ENCODE measurements at regions not wholly inside any gene's neighbourhood (a gene's known extent, or its start where the extent isn't known, plus 50 kb on each side); places are given as distances from the start of the nearest gene placed in this dataset.

GRCh38 chr2:83528767-83529166 lies 930.3 kb downstream of the SUCLG1 start (continued):
- TF ChIP-seq CHD7 (IDR thresholded peaks at IDR 0.05; ENCODE audit: low read depth, low read length) = no peak
- no peak for TF ChIP-seq MCM2 (IDR thresholded peaks at IDR 0.05; ENCODE audit: low read depth)
- no peak for TF ChIP-seq ZEB2 (IDR thresholded peaks at IDR 0.05)
- no peak for TF ChIP-seq ZNF561 (CRISPR knock-in tag; conservative IDR thresholded peaks at IDR 0.05)
- no peak for TF ChIP-seq EP400 (IDR thresholded peaks at IDR 0.05)
- TF ChIP-seq ETV5 (CRISPR knock-in tag; IDR thresholded peaks at IDR 0.05; ENCODE audit: low read depth) = no peak
- TF ChIP-seq NR2C2 (CRISPR knock-in tag; IDR thresholded peaks at IDR 0.05) = no peak
- TF ChIP-seq NR2C2 (tag; IDR thresholded peaks at IDR 0.05) = no peak
- TF ChIP-seq ZNF133 (CRISPR knock-in tag; IDR thresholded peaks at IDR 0.05) = no peak
- TF ChIP-seq SP1 (CRISPR knock-in tag; IDR thresholded peaks at IDR 0.05) = no peak
- no peak for TF ChIP-seq IRF1 (CRISPR knock-in tag; IDR thresholded peaks at IDR 0.05; ENCODE audit: borderline replicate concordance)
- TF ChIP-seq POLR2B (IDR thresholded peaks at IDR 0.05; ENCODE audit: low read depth, partially characterized antibody) = no peak
- TF ChIP-seq TEAD1 (CRISPR knock-in tag; IDR thresholded peaks at IDR 0.05) = no peak
- TF ChIP-seq ELF2 (CRISPR knock-in tag; IDR thresholded peaks at IDR 0.05) = no peak
- TF ChIP-seq BCOR (IDR thresholded peaks at IDR 0.05) = no peak
- no peak for TF ChIP-seq TBL1XR1 (IDR thresholded peaks at IDR 0.05; ENCODE audit: low read length in 2 of 2)
- TF ChIP-seq ZNF589 (CRISPR knock-in tag; IDR thresholded peaks at IDR 0.05; ENCODE audit: low read depth) = no peak
- TF ChIP-seq TCF7L2 (IDR thresholded peaks at IDR 0.05; ENCODE audit: low read depth, low read length) = no peak
- TF ChIP-seq MBD2 (IDR thresholded peaks at IDR 0.05; ENCODE audit: borderline replicate concordance, low read depth) = no peak
- no peak for TF ChIP-seq ZC3H4 (CRISPR knock-in tag; IDR thresholded peaks at IDR 0.05; ENCODE audit: borderline replicate concordance)
